ENCODE measurements at regions not wholly inside any gene's neighbourhood (a gene's known extent, or its start where the extent isn't known, plus 50 kb on each side); places are given as distances from the start of the nearest gene placed in this dataset.

DNA sequence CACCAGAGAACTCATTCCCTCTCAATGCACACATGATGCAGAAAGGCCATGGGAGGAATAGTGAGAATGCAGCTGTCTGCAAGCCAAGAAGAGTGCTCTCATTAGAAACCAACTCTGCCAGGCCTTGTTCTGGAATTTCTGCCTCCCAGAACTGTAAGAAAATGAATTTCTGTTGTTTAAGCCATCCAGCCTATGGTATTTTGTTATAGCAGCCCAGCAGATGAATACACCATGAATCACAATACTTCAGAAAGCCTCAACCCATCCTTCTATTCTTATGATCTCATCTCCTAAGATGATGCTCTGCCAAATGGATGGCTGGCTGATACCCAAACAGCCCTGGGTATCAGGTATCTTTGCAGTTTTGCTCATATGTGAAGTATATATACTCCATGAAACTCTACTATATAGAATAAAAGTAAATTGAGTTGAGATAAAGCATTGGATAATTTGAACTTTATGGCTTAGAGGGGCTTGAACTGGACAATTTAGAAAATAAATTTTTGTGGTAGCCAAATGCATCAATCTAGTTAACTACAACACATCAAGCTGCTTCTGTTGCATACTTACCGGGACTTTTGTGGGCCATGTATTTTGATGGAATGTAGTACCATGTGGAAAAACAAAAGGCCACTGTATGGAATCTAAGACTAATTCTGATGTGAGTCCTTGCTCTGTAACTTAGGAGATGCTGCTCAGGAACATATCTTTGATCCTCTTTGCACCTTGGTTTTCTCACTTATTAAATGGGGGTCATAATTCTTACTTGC lies 245.9 kb downstream of the HS3ST1 start:
- no peak for DNase-seq (ENCODE audit: low read depth)
- TF ChIP-seq, protein P1, sequence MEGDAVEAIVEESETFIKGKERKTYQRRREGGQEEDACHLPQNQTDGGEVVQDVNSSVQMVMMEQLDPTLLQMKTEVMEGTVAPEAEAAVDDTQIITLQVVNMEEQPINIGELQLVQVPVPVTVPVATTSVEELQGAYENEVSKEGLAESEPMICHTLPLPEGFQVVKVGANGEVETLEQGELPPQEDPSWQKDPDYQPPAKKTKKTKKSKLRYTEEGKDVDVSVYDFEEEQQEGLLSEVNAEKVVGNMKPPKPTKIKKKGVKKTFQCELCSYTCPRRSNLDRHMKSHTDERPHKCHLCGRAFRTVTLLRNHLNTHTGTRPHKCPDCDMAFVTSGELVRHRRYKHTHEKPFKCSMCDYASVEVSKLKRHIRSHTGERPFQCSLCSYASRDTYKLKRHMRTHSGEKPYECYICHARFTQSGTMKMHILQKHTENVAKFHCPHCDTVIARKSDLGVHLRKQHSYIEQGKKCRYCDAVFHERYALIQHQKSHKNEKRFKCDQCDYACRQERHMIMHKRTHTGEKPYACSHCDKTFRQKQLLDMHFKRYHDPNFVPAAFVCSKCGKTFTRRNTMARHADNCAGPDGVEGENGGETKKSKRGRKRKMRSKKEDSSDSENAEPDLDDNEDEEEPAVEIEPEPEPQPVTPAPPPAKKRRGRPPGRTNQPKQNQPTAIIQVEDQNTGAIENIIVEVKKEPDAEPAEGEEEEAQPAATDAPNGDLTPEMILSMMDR (IDR thresholded peaks at IDR 0.05; ENCODE audit: insufficient read depth, low read length, poor library complexity, severe bottlenecking), result no peak
- no peaks in the 10 kb centered on the region for H3K27me3 ChIP-seq (ENCODE audit: control insufficient read depth, insufficient read depth, low read length)
- no peaks in the 10 kb centered on the region for H3K36me3 ChIP-seq (ENCODE audit: control insufficient read depth, insufficient read depth, low read length)
- no peak overlapping the region for H3K4me3 ChIP-seq (ENCODE audit: low read depth, low read length)

GRCh38 chr4:11182031-11182430 lies 246.7 kb downstream of the HS3ST1 start:
- TF ChIP-seq, protein P1 (IDR thresholded peaks at IDR 0.05; ENCODE audit: insufficient read depth, low read length, poor library complexity, severe bottlenecking), result no peak
- H3K4me3 ChIP-seq (ENCODE audit: low read depth, low read length), result no peak overlapping the region
- H3K36me3 ChIP-seq (ENCODE audit: control insufficient read depth, insufficient read depth, low read length), result no peaks in the 10 kb centered on the region
- no peaks in the 10 kb centered on the region for H3K27me3 ChIP-seq (ENCODE audit: control insufficient read depth, insufficient read depth, low read length)
- no peak for DNase-seq (ENCODE audit: low read depth)

DNA sequence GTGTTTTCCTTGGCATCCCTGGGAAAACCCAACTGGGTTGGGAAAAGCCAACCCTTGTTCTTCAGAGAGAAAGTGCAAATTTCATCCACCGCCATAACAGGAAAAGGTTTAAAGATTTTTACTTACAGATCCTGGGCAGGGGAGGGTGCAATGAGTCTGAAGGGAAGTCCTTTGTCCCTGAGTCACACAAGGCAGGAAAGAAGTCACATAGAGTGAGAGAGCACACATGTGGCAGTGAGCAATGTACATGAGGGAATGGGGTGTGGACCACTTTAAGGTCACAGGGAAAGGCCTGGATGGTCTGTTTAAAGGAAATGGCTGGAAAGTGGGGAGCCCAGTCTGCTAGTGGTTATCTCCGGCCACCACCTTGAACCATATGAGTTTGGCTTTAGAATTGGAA lies 248.9 kb downstream of the HS3ST1 start:
- no peaks in the 10 kb centered on the region for H3K36me3 ChIP-seq (ENCODE audit: control insufficient read depth, insufficient read depth, low read length)
- TF ChIP-seq, protein P1 (IDR thresholded peaks at IDR 0.05; ENCODE audit: insufficient read depth, low read length, poor library complexity, severe bottlenecking), result no peak
- H3K27me3 ChIP-seq (ENCODE audit: control insufficient read depth, insufficient read depth, low read length), result no peaks in the 10 kb centered on the region
- no peak for DNase-seq (ENCODE audit: low read depth)
- no peak overlapping the region for H3K4me3 ChIP-seq (ENCODE audit: low read depth, low read length)

- TF ChIP-seq, protein P1 (IDR thresholded peaks at IDR 0.05; ENCODE audit: insufficient read depth, low read length, poor library complexity, severe bottlenecking), result no peak
- Histone ChIP-seq H3K36me3 (ENCODE audit: control insufficient read depth, insufficient read depth, low read length) (no peaks in the 10 kb centered on the region), H3K27me3 (ENCODE audit: control insufficient read depth, insufficient read depth, low read length) (no peaks in the 10 kb centered on the region), H3K4me3 (ENCODE audit: low read depth, low read length) (no peak overlapping the region)
- DNase-seq (ENCODE audit: low read depth), result no peak
These were observed 250.3 kb downstream of the HS3ST1 start for GRCh38 chr4:11178433-11178832.

- H3K4me3 ChIP-seq (ENCODE audit: low read depth, low read length), result no peak overlapping the region
- no peak for DNase-seq (ENCODE audit: low read depth)
- no peaks in the 10 kb centered on the region for H3K36me3 ChIP-seq (ENCODE audit: control insufficient read depth, insufficient read depth, low read length)
- H3K27me3 ChIP-seq (ENCODE audit: control insufficient read depth, insufficient read depth, low read length), result no peaks in the 10 kb centered on the region
- TF ChIP-seq, protein P1 (IDR thresholded peaks at IDR 0.05; ENCODE audit: insufficient read depth, low read length, poor library complexity, severe bottlenecking), result no peak
These were observed 253.3 kb downstream of the HS3ST1 start for GRCh38 chr4:11175374-11175773.

DNA sequence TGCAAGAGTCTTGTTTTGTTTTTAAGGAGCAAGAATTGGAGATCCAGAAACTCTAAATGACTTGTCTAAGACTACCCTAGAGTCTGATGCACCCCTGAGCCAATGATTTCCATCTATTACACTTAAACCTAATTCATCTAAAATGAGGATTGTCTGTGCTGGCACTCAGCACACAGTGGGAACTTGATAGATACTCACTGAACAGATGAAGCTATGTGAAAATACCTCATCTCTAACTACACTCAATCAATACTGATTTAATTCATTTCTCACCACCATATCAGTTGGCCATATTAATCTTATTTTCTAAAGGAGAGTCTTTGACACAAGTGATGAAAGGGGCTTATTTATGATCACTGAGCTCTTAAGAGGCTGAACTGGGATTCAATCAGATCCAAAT lies 262.1 kb downstream of the HS3ST1 start:
- DNase-seq (ENCODE audit: low read depth), result no peak

More for the DNA sequence above, 262.1 kb downstream of the HS3ST1 start:
- TF ChIP-seq, protein P1 (IDR thresholded peaks at IDR 0.05; ENCODE audit: insufficient read depth, low read length, poor library complexity, severe bottlenecking), result no peak
- Histone ChIP-seq H3K36me3 (ENCODE audit: control insufficient read depth, insufficient read depth, low read length) (no peaks in the 10 kb centered on the region), H3K27me3 (ENCODE audit: control insufficient read depth, insufficient read depth, low read length) (no peaks in the 10 kb centered on the region), H3K4me3 (ENCODE audit: low read depth, low read length) (no peak overlapping the region)

Measured in kidney epithelial cell (primary cell).